NCI-H2171 treated with DMSO at 0.1 percent for 48 hours (cell line): ENCODE measurements at regions not wholly inside any gene's neighbourhood (a gene's known extent, or its start where the extent isn't known, plus 50 kb on each side); places are given as distances from the start of the nearest gene placed in this dataset.
"Not testable (repeated sequence)": the region's sequence is repeated elsewhere in the genome, so short reads cannot be mapped to it uniquely, and the experiment has no call there.

ENCODE experiments used
- DNase-seq: peaks from one replicate; lab custom pipeline; 2025; lab: John Stamatoyannopoulos, UW

DNA sequence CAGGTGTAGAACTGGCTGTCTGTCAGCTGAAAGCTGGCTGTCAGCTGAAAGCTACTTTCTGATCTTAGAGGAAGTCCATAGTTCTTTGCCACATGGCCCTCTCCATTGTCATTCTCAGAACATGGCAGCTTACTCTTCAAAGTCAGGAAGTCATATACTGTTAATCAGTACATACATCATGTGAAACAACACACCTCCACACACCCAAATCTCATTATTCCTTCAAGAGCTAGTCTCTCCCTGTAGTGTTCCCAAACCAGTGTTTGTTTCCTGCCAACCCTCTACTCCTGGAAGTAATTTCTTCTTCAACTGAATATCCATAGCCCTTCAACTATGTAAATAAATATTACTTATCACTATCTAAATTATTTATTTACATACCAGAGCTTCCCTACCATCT is 58.9 kb downstream of the OR5AK2 start:
- DNase-seq: no peak

DNA sequence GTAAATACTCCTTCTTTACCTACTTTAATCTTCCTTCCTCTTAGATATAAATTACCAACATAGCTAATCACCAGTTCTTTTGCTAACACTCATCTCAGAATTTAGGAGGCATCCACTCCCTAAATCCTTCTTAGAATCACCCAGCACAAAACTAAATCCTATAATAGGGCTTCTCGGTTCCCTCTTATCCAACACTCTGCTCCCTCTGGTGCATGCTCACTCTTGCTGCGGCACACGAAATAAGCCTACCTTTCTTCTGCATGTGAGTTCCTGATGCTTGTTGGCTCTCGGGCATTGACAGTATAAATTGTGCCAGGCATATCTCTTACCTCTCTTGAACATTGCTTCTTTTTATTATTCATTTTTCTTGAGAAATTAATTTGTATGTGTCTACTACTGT is 61.0 kb downstream of the OR5AK2 start:
- DNase-seq: no peak

DNA sequence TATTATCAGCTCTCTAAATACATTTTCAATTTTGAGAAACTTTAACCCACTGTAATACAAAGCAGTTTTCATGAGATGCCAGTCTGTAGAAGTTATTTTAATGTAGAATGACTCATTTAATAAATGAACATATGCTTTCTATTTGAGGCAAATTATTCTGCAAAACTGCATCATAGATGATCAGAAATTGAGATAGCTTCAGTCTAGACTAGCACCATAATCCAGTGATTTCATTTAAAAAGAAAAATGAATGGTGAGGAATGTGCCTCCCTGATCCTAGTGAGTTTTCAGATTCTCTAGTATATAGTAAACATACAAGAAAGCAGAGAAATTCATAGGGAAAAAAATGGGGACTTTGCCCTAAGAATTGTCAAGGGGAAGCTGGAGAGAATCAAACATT is 66.1 kb downstream of the OR5AK2 start:
- no peak for DNase-seq

DNA sequence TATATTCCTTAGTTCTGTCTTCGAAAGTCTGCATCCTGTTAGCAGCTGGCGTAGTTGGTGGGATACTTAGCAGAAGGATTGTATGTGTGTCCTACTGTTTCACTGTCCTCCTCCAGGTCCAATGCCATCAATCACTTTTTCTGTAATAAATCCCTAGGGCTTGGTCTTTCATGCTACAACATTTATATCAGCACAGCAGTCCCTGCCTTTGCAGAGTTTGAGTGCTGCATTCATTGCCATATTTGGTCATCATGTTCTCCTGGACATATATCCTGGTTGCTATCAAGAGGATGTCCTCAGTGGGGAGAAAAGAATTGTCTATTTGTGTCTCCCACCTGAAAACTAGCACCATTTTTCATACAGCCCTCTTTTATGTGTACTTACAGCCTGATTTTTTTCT is 67.0 kb downstream of the OR5AK2 start:
- no peak for DNase-seq

DNA sequence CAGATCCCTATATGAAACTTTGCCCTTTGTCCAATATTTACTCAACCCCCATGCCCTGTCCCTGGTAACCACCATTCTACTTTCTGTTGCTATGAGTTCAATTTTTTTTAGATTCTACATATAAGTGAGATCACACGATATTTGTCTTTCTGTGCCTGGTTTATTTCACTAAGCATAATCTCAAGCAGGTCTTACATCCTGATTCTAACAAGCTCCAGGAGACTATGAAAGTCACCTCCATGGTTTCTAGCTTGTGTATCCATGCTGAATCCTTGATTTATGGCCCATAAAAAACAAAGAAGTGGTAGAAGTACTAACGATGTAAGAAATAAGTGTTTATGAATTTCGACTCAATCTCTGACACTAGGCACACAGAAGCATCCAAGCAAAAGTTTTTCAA is 68.0 kb downstream of the OR5AK2 start:
- no peak for DNase-seq

DNA sequence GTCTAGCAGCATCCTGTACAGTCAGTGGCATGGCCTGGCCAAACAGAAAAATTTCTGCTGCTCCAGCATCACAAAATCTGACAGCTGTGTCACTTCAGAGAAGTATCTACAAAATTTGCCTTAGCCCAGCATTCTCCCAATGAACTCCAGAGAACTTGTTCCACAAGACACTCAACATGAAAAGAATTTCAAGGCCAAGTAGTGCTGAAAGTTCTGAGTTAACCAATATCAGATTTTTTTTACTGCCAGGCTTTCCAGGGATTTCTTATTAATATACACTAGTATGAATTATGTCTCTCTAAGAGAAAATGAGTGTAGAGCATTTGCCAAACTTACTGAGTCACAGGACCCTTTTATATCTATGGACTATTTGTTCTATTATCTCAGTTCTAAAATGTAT is 68.8 kb downstream of the OR5AK2 start:
- no peak for DNase-seq

DNA sequence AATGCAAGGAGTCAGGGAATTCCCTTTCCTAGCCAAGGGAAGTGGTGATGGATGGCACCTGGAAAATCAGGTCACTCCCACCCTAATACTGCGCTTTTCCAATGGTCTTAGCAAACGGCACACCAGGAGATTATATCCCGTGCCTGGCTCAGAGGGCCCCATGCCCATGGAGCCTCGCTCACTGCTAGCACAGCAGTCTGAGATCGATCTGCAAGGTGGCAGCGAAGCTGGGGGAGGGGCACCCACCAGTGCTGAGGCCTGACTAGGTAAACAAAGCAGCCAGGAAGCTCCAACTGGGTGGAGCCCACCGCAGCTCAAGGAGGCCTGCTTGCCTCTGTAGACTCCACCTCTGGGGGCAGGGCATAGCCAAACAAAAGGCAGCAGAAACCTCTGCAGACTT is 74.2 kb downstream of the OR5AK2 start:
- not testable (repeated sequence) for DNase-seq

DNA sequence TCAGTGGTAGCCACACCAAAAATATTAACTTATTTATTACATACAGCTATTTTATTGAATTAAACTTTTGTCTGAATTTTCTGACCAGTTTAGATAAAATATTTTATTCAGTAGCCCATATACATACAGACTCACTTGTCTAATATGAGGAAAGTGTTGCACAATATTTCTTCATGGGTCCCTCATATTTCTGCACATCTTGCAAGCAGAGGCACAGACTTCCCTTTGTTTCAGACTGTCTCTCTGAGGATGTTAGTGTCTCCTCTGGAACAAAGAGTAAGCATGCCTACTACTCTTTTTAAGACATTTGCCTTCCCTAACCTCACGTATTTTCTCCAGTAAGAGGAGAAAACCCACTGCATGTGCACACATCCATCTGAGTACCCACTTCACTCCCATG is 81.2 kb downstream of the OR5AK2 start:
- DNase-seq: no peak

DNA sequence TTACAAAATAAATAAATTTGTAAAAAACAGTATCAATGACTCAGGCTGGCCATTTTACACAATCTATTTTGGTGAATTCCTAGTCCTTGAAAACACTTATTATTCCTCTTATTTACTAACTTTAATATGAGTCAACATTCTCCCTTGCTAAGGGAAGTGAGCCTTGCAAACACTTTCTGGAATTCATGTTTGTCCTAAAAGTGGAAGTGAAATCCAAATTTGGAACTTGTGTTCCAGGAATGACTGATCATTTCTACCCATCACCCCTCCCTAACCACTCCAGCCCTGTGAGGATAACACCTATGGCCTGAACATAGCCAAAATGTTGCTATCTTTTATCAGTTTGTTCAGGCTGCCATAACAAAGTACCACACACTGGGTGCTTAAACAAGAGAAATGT is 83.1 kb downstream of the OR5AK2 start:
- DNase-seq: no peak

DNA sequence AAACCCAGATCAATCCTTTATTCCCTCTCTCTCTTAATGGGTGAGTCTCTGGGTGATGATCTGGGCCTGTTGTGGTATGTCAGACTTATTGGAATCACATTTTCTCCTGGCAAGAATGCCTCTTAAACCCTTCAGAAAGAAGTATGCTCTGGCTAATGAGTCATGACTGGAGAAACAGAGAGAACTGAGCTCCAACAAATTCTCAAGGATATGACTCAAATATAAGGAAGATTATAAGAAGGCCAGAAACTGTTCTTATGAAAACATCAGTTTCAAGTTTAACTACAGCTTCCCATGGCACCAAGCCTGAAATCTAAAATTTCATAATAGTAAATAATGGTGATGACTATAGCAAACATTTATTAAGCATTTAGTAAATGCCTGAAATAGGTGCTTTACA is 83.9 kb downstream of the OR5AK2 start:
- DNase-seq: no peak

DNA sequence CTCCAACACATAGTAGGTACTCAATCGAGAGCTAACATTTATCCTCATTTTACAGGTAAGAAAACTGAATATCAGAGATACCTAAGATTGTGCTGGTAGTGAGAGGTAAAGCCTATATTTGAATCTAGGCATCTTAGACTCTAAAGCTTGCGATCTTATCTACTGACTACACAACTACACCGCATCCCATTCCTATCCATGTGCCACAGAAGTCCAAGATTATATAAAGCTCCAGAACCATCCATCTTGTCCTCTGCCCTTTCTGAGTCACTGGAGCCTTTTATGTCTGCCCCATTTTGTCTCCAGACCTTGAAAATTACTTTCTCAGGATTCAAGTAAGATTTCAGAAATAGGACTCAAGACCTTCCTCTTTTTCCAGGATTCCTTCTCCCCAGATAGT is 84.4 kb downstream of the OR5AK2 start:
- no peak for DNase-seq

DNA sequence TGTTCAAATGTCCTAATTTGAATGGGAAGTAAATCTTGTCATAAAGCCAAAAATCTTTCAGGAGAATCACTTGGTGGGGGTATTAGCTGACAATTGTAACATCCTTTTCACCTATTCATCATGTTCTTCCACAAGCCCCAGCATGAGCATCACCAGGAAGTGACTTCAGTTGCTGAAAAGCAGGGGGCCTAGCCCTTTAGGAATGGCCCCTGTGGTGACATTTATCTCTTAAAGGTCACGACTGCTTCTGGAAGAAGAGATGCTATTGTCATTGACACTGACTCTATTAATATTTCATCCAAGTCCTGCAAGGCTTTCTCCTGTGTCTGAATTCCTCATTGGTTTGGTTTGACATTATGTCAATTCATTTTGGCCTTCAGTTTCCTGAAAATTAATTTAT is 92.6 kb downstream of the OR5AK2 start:
- no peak for DNase-seq

DNA sequence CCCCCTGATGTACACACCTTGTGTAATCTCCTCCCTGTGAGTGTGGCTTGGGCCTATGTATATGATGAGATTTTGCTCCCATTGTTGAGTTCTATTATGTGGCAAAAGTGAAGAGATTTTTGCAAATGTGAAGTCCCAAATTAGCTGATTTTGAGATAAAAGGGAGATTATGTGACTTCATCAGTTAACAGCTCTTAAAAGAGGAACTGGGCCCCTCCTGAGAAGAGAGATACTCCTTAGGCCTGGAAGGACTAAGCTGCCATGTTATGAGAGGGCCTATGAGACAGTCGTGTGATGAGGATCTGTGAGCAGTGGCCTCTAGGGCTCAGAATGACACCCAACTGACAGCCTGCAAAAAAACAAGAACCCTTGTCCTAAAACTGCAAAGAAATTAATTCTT is 93.4 kb downstream of the OR5AK2 start:
- DNase-seq: no peak

DNA sequence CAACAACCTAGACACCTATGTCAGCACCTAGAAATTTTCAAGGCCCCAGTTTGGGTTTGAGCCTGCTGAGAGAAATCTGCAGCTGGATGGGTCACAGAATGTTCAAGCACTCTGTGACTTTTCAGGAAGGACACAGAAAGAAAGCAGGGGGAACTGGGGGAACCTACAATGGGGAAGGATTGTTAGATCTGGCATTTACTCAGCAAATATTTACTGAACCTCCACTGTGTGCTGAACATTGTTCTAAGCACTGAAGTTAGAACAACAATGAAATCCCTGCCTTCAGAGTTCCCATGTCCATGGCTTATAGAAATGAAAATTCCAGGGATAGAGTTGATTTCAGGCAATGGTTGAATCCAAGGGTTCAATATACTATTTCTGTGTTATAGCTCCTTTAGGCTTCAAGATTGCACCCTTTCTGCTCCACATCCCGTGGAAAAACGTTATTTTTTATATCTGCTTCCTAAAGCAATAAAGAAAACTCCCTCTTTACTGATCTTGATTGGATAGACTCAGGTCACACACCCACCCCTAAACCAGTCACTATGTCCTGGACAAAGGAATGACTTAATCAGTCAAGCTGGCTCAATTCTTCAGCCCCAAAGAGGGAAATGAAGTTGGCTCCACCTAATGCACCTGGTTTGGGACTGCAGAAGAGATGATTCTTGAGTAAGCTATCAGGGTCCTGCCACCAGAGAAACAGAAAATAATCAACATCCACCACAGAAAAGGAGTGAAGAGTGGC is 95.1 kb downstream of the OR5AK2 start:
- no peak for DNase-seq

DNA sequence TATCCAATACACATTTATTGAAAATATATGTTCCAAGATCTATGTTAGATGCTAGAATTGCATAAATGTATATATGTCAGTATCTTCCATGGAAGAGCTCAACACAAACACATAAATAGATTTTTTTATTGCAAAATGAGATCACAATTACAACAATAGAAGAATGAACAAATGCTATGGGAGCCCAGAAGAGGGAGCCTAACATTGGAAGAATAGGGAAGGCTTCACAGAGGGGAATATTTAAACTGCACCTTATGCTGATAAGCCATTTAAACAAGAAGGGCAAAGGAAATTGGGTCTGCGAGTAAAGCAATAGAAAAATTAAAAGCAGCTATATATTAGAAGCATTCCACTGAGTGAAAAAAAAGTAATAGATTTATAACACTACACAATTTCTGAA is 96.1 kb upstream of the LRRC55 start:
- DNase-seq: no peak

DNA sequence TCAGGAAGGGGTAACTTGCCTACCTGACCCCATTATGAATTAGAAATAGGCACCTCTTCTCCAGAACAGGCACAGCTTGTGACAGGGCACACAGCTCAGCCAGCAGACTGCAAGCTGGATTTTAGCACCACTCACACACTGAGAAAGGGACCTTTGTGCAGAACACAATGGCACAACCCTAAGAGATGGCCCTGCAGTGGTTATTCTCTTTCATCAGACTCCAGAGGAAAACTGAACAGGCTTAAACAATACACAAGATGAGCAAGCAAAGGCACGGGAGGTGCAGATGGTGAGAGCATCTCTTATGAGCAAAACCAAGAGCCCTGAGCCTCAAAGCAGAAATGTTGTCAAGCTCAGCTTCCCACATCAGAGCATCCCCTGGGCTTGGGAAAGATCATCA is 93.8 kb upstream of the LRRC55 start:
- DNase-seq: no peak

DNA sequence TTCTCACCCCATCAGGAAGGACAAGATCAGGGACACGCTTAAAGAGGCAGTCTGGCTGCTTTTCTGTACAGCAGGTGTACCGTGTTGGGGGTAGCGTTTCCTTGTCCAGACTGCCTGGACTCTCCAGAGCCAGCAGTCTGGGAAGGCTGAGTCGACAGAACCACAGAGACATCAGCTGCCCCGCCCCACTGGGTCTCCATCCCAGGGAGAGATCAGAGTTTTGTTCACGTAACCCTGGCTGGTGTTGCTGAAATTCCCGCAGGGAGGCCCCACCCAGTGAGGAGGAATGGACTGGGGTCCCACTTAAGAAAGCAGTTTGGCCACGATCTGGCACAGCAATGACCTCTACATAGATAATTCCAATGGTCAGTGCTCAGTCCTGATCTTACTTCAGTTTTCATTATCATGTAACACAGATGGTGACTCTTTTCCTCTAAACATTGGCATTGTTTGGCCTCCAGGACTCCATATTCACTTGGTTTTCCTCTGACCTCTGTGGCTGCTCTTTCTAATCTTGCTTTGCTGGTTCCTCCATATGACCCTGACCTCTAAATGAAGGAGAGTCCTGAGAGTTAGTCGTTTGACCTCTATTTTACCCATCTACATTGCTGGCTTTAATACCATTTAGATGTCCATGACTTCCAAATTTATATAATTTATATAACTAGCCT is 89.6 kb upstream of the LRRC55 start:
- no peak for DNase-seq

DNA sequence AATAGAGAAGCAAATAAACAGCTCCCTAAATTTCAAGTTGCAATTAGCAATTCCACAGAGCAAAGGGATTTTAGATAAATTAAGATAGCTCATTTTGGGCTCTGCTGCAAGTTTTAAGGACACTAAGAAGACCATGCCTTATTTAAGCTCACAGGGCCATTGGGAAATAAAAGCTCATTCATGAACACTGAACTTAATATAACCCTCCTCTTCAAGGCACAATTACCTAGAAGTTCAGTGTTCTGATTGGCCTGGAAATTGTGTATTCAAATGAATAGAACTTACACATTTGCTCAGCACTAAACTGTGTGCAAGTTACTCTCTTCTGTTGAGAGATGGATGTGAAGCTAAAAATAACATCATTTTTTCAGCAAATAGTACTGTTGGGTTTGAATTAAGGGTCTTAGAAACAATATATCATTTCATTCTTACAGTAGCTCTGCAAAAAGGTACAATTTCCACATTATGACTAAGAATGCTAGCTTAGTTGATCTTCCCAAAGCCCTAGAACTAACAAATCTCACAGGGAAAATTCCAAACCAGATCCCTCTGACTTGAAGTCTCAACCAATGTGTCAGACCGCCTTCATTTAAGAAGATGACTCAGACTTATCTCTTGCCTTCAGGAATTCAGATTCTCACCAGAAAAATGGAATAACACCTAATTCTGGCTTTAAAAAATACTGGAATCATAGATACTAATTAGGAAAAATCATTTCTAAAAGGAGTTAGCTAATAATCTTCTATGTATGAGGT is 87.4 kb upstream of the LRRC55 start:
- DNase-seq: no peak

DNA sequence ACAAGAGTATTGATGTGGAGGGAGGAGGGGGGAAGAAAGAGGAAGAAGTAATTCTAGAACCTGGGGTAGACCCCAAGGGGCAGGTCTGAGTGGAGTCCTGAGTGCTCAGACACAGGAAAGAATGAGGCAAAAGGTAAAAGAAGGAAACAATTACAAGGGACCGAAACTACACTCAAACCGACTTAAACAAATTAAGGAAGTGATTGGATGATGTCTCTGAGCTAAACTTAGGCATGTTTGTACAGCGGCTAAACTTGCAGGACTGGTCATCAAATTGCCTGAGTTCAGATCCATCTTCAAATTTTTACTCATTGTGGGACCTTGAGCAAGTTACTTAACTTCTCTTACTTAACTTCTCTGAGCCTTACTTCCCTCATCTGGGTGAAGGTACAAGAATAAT is 86.3 kb upstream of the LRRC55 start:
- DNase-seq: no peak

DNA sequence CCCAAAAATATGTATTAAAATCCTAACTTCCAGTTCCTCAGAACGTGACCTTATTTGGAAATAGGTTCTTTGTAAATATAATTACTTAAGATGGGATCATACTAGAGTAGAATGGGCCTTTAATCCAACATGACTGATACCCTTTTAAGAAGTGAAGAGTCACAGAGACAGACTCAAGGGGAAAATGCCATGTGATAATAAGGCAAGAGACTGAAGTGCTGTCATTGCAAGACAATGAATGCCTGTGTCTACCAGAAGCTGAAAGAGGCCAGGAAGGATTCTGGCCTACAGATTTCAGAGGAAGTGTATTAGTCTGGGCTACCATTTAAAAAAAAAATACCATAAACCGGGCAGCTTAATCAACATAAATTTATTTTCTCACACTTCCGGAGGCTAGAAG is 85.9 kb upstream of the LRRC55 start:
- no peak for DNase-seq

DNA sequence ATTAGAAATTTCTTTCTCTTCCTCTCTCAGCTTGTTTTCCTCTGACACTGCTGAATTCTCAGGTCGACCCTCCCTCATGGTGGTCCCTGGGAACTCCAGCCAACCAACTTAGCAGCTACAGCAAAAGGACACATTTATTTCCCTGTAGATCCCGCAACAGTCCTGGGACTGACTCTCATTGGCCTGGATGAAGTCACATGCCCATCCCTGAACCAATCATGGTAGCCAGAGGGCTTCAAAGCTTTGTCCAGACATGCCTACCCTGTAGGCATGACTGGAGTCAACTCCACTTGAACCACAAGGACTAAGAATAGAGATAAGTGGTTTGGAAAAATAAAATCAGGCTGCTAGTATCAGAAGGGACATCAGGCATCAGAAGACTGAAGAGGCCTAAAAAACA is 84.6 kb upstream of the LRRC55 start:
- no peak for DNase-seq

DNA sequence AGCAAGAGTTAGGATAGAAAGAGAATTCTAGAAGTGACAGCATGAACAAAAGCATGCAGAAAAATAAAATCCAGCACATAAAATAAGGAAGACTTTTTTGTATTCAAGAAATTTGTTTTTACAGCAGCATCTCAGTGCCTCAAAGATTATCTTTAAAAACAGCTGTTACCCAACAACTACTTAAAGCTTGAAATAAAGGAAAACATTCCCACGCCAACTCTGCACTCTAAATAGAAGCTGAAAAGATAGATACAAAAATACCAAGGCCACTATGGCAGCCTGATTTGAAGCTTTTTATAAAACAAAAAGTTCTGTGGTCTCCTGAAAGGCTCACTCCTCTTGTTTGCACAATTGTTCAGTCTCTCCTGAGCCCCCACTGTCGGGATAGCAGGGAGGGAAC is 83.6 kb upstream of the LRRC55 start:
- no peak for DNase-seq

DNA sequence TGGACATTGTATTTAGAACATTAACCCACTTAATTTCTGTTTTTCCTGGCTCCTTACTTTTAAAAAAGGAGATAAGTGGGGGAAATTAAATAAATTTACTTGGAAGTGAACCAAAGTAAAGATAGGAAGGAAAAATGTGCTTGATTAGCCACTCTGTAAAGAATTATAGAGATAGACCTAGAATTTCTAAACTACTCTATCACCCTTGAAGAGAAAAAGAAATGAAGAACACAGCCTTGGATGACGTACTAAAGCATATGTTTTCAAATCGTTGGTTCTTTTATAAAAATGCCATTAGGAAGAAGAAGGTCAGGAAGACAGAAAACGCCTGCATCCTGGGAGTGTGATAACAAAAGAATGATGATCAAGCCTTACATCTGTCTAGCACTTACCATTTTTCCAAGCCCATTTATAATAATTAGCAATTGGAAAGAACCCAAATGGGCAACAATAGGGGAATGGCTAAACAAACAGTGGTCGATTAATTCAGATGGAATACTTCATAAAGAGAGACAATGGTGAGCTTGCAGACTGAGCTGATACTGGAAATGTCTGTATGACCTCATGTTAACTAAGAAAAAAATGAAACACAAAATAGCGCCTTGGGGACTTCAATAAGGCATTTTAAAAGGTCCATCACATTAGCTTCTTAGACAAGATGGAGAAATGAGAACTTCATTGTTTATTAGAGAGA is 81.0 kb upstream of the LRRC55 start:
- DNase-seq: no peak
